ENCODE measurements at regions not wholly inside any gene's neighbourhood (a gene's known extent, or its start where the extent isn't known, plus 50 kb on each side); places are given as distances from the start of the nearest gene placed in this dataset.

DNA sequence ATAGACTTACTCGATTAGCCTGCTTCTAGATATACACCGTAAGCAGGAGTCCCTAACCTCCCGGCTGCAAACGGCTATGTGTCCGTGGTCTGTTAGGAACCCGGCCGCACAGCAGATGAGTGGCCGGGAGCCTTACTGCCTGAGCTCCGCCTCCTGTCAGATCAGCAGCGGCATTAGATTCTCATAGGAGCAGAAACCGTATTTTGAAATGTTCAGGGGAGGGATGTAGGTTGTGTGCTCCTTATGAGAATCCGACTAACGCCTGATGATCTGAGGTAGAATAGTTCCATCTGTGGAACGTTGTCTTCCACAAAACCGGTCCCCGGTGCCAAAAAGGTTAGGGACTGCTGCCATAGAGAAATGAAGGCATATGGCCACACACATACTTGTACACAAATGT is 1491.9 kb downstream of the SLITRK5 start:
- Histone ChIP-seq H3K14ac (ENCODE audit: low read length) (no peak overlapping the region), H2BK5ac (ENCODE audit: low read depth, low read length, poor library complexity) (no peak overlapping the region), H3K4me1 (ENCODE audit: control insufficient read depth in 1 of 2, insufficient read depth in 2 of 2, low read length in 2 of 2) (no peaks in the 10 kb centered on the region), H4K12ac (ENCODE audit: low read depth, low read length) (no peak overlapping the region), H3K4ac (ENCODE audit: low read depth, low read length) (no peak overlapping the region), H3K4me2 (ENCODE audit: low read length) (no peak overlapping the region), H3K9me3 (ENCODE audit: insufficient read depth, low read depth, low read length) (no peaks in the 10 kb centered on the region), H3K36me3 (ENCODE audit: control insufficient read depth in 1 of 2, insufficient read depth in 2 of 2, low read length in 2 of 2) (no peaks in the 10 kb centered on the region), H3K27me3 (ENCODE audit: insufficient read depth, low read length) (no peaks in the 10 kb centered on the region), H4K91ac (ENCODE audit: low read depth, low read length) (no peak overlapping the region), H3K23ac (ENCODE audit: low read length) (no peak overlapping the region), H3K27ac (ENCODE audit: low read depth, low read length) (no peak overlapping the region), H4K8ac (ENCODE audit: low read depth, low read length) (no peak overlapping the region), H2BK120ac (ENCODE audit: insufficient read depth, low read length, poor library complexity) (no peak overlapping the region), H2BK12ac (ENCODE audit: low read length) (no peak overlapping the region), H2AK5ac (ENCODE audit: low read length) (no peak overlapping the region), H2AFZ (ENCODE audit: insufficient read depth, low read length, poor library complexity) (no peak overlapping the region), H3K18ac (ENCODE audit: low read length) (no peak overlapping the region), H3K79me2 (ENCODE audit: control insufficient read depth, insufficient read depth, low read length, poor library complexity) (no peaks in the 10 kb centered on the region), H3K79me1 (ENCODE audit: low read length) (no peaks in the 10 kb centered on the region), H3K9ac (ENCODE audit: low read length) (no peak overlapping the region), H3K4me3 (ENCODE audit: low read depth, low read length) (no peak overlapping the region)
- no CpG with 5 or more reads among the region's 16 CpGs for WGBS (ENCODE audit: extremely low coverage, insufficient coverage, insufficient read length)
- DNase-seq = peak; percentile 69 to 72

- H3K4me1 ChIP-seq (ENCODE audit: control insufficient read depth in 1 of 2, insufficient read depth in 2 of 2, low read length in 2 of 2) = no peaks in the 10 kb centered on the region
- no peak overlapping the region for H2BK5ac ChIP-seq (ENCODE audit: low read depth, low read length, poor library complexity)
These were observed 1494.5 kb downstream of the SLITRK5 start for GRCh38 chr13:89165685-89166084.

DNA sequence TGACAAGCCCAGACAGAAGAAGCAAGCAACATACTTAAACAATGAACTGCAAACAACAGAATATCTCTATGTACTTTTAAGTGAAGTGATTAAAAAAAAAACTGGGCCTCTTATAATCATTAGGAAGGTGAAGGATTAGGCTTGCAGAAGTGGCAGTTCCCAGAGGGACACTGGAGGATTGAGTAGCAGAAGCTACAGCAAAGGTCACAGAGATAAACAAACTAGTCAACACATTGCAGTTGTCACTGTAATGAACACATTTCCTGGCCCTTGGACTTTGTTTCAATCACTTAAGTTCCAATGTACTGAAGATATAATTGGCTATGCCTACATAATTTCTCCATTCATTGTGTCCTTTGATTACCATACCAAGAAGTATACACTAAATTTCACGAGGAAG is 1498.8 kb downstream of the SLITRK5 start:
- H3K79me1 ChIP-seq (ENCODE audit: low read length) = no peaks in the 10 kb centered on the region
- H3K4ac ChIP-seq (ENCODE audit: low read depth, low read length) = no peak overlapping the region
- H4K8ac ChIP-seq (ENCODE audit: low read depth, low read length) = no peak overlapping the region
- no peaks in the 10 kb centered on the region for H3K4me1 ChIP-seq (ENCODE audit: control insufficient read depth in 1 of 2, insufficient read depth in 2 of 2, low read length in 2 of 2)
- no CpG with 5 or more reads among the region's 1 CpG for WGBS (ENCODE audit: extremely low coverage, insufficient coverage, insufficient read length)
- no peak overlapping the region for H2BK12ac ChIP-seq (ENCODE audit: low read length)
- no peak for DNase-seq
- H3K27me3 ChIP-seq (ENCODE audit: insufficient read depth, low read length) = no peaks in the 10 kb centered on the region
- H4K91ac ChIP-seq (ENCODE audit: low read depth, low read length) = no peak overlapping the region
- H3K14ac ChIP-seq (ENCODE audit: low read length) = no peak overlapping the region
- no peak overlapping the region for H2AFZ ChIP-seq (ENCODE audit: insufficient read depth, low read length, poor library complexity)
- H3K23ac ChIP-seq (ENCODE audit: low read length) = no peak overlapping the region
- no peak overlapping the region for H3K9ac ChIP-seq (ENCODE audit: low read length)
- H3K4me3 ChIP-seq (ENCODE audit: low read depth, low read length) = no peak overlapping the region
- no peak overlapping the region for H3K18ac ChIP-seq (ENCODE audit: low read length)
- H2AK5ac ChIP-seq (ENCODE audit: low read length) = no peak overlapping the region
- H2BK5ac ChIP-seq (ENCODE audit: low read depth, low read length, poor library complexity) = no peak overlapping the region
- H3K9me3 ChIP-seq (ENCODE audit: insufficient read depth, low read depth, low read length) = no peaks in the 10 kb centered on the region
- no peak overlapping the region for H4K12ac ChIP-seq (ENCODE audit: low read depth, low read length)
- no peaks in the 10 kb centered on the region for H3K36me3 ChIP-seq (ENCODE audit: control insufficient read depth in 1 of 2, insufficient read depth in 2 of 2, low read length in 2 of 2)
- no peaks in the 10 kb centered on the region for H3K79me2 ChIP-seq (ENCODE audit: control insufficient read depth, insufficient read depth, low read length, poor library complexity)
- no peak overlapping the region for H3K4me2 ChIP-seq (ENCODE audit: low read length)
- no peak overlapping the region for H3K27ac ChIP-seq (ENCODE audit: low read depth, low read length)
- H2BK120ac ChIP-seq (ENCODE audit: insufficient read depth, low read length, poor library complexity) = no peak overlapping the region

More at GRCh38 chr13:89165685-89166084, 1494.5 kb downstream of the SLITRK5 start:
- no peak overlapping the region for H4K8ac ChIP-seq (ENCODE audit: low read depth, low read length)
- no peak overlapping the region for H3K4me3 ChIP-seq (ENCODE audit: low read depth, low read length)
- H3K4ac ChIP-seq (ENCODE audit: low read depth, low read length) = no peak overlapping the region
- H3K27ac ChIP-seq (ENCODE audit: low read depth, low read length) = no peak overlapping the region
- H3K36me3 ChIP-seq (ENCODE audit: control insufficient read depth in 1 of 2, insufficient read depth in 2 of 2, low read length in 2 of 2) = no peaks in the 10 kb centered on the region
- H4K12ac ChIP-seq (ENCODE audit: low read depth, low read length) = no peak overlapping the region
- no peaks in the 10 kb centered on the region for H3K79me2 ChIP-seq (ENCODE audit: control insufficient read depth, insufficient read depth, low read length, poor library complexity)
- H3K9me3 ChIP-seq (ENCODE audit: insufficient read depth, low read depth, low read length) = no peaks in the 10 kb centered on the region
- no peaks in the 10 kb centered on the region for H3K27me3 ChIP-seq (ENCODE audit: insufficient read depth, low read length)
- WGBS (ENCODE audit: extremely low coverage, insufficient coverage, insufficient read length) = no CpG with 5 or more reads among the region's 1 CpG
- no peak for DNase-seq
- no peak overlapping the region for H3K4me2 ChIP-seq (ENCODE audit: low read length)
- no peak overlapping the region for H2BK12ac ChIP-seq (ENCODE audit: low read length)
- H2AFZ ChIP-seq (ENCODE audit: insufficient read depth, low read length, poor library complexity) = no peak overlapping the region
- H3K14ac ChIP-seq (ENCODE audit: low read length) = no peak overlapping the region
- no peak overlapping the region for H3K18ac ChIP-seq (ENCODE audit: low read length)
- H3K9ac ChIP-seq (ENCODE audit: low read length) = no peak overlapping the region
- no peak overlapping the region for H2BK120ac ChIP-seq (ENCODE audit: insufficient read depth, low read length, poor library complexity)
- H4K91ac ChIP-seq (ENCODE audit: low read depth, low read length) = no peak overlapping the region
- H2AK5ac ChIP-seq (ENCODE audit: low read length) = no peak overlapping the region
- H3K23ac ChIP-seq (ENCODE audit: low read length) = no peak overlapping the region
- H3K79me1 ChIP-seq (ENCODE audit: low read length) = no peaks in the 10 kb centered on the region

GRCh38 chr13:89181041-89181440 is 1509.9 kb downstream of the SLITRK5 start:
- Histone ChIP-seq H3K9me3 (ENCODE audit: insufficient read depth, low read depth, low read length) (peaks cover 4% of the 10 kb centered on the region), H3K4me3 (ENCODE audit: low read depth, low read length) (no peak overlapping the region), H3K9ac (ENCODE audit: low read length) (no peak overlapping the region), H3K27me3 (ENCODE audit: insufficient read depth, low read length) (no peaks in the 10 kb centered on the region), H2AFZ (ENCODE audit: insufficient read depth, low read length, poor library complexity) (no peak overlapping the region), H2BK120ac (ENCODE audit: insufficient read depth, low read length, poor library complexity) (no peak overlapping the region), H3K4me1 (ENCODE audit: control insufficient read depth in 1 of 2, insufficient read depth in 2 of 2, low read length in 2 of 2) (no peaks in the 10 kb centered on the region), H3K18ac (ENCODE audit: low read length) (no peak overlapping the region), H3K79me1 (ENCODE audit: low read length) (no peaks in the 10 kb centered on the region), H2AK5ac (ENCODE audit: low read length) (no peak overlapping the region), H3K23ac (ENCODE audit: low read length) (no peak overlapping the region), H4K91ac (ENCODE audit: low read depth, low read length) (no peak overlapping the region), H2BK5ac (ENCODE audit: low read depth, low read length, poor library complexity) (no peak overlapping the region), H3K36me3 (ENCODE audit: control insufficient read depth in 1 of 2, insufficient read depth in 2 of 2, low read length in 2 of 2) (no peaks in the 10 kb centered on the region), H2BK12ac (ENCODE audit: low read length) (no peak overlapping the region), H3K4me2 (ENCODE audit: low read length) (no peak overlapping the region), H4K8ac (ENCODE audit: low read depth, low read length) (no peak overlapping the region), H3K79me2 (ENCODE audit: control insufficient read depth, insufficient read depth, low read length, poor library complexity) (no peaks in the 10 kb centered on the region), H3K27ac (ENCODE audit: low read depth, low read length) (no peak overlapping the region), H3K14ac (ENCODE audit: low read length) (no peak overlapping the region), H4K12ac (ENCODE audit: low read depth, low read length) (no peak overlapping the region), H3K4ac (ENCODE audit: low read depth, low read length) (no peak overlapping the region)
- no peak for DNase-seq

All from trophoblast cell (in vitro differentiated cells and primary cell).